ENCODE measurements at regions not wholly inside any gene's neighbourhood (a gene's known extent, or its start where the extent isn't known, plus 50 kb on each side); places are given as distances from the start of the nearest gene placed in this dataset.

DNA sequence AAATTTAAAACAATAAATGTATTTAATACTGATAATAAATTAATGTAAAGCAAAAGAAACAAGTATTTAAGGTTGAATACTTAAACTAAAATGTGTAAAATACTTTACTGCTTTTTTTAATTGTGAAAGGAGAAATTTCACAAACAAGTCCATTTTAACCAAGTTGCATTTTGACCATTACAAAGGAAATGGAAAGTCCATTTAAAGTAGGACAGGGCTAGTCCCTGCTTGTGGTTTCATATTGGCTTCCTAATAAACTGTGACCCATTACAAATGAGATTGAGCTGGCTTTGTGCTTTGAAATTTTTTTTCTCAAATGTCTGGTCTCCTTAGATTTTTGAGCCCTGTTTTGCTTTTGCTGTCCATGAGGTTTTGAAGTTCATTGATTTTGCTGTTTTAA is 527.6 kb downstream of the MAFB start:
- DNase-seq (ENCODE audit: low spot score), result no peak

- peak; percentile 67 for DNase-seq (ENCODE audit: low spot score)
Observed at GRCh38 chr20:40160097-40160550, 528.9 kb downstream of the MAFB start.

- DNase-seq (ENCODE audit: low spot score), result no peak
Observed at GRCh38 chr20:40159276-40159675, 529.8 kb downstream of the MAFB start.

GRCh38 chr20:40156600-40157317 is 532.3 kb downstream of the MAFB start:
- DNase-seq (ENCODE audit: low spot score), result no peak

DNA sequence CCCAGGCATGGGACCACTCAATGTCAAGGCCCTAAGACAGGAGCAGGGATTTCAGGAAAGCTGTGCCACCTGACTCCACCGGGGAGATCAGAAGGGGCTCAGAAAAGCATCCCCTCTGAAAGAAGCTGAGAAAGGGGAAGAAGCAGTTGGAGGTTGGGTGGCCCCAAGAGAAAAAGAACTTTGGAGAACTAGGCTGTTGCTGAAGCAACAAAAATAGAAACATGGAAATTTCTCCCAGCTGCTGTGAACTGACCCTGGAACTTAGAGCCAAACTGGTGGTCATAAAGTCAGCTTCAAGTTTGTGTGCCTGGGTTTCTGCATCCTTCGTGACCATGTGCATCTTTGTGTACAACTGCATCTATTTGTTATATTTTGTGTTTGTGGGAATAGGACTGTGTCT is 534.5 kb downstream of the MAFB start:
- no peak for DNase-seq (ENCODE audit: low spot score)

DNA sequence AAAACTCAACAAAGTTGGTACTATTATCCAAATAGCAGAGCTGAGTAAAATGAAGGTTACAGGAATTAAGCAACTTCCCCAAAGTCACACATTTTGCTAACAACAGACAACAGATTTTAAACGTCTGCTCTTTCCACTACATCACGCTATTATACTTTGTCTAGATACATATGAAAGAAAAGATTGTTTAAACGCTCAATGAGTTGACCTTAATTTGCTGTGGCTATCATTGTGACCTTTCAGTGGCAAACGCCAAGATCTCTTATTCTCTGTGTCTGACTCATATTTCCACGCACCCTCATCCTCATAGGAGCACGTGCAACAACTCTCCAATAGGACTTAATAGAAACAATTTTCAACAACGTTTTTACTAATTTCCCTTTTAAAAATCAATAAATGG is 540.1 kb downstream of the MAFB start:
- DNase-seq (ENCODE audit: low spot score), result no peak

GRCh38 chr20:40146071-40146470 is 543.0 kb downstream of the MAFB start:
- no peak for DNase-seq (ENCODE audit: low spot score)

GRCh38 chr20:40144581-40144980 is 544.5 kb downstream of the MAFB start:
- DNase-seq (ENCODE audit: low spot score), result no peak

GRCh38 chr20:40134176-40134575 is 554.9 kb downstream of the MAFB start:
- no peak for DNase-seq (ENCODE audit: low spot score)

- no peak for DNase-seq (ENCODE audit: low spot score)
Observed at GRCh38 chr20:40120827-40121226, 568.2 kb downstream of the MAFB start.

GRCh38 chr20:40111282-40111681 is 577.8 kb downstream of the MAFB start:
- DNase-seq (ENCODE audit: low spot score), result no peak

GRCh38 chr20:40110311-40110831 is 578.7 kb downstream of the MAFB start:
- no peak for DNase-seq (ENCODE audit: low spot score)

GRCh38 chr20:40109136-40109535 is 579.9 kb downstream of the MAFB start:
- DNase-seq (ENCODE audit: low spot score), result no peak

GRCh38 chr20:40108321-40108720 is 580.7 kb downstream of the MAFB start:
- no peak for DNase-seq (ENCODE audit: low spot score)

- no peak for DNase-seq (ENCODE audit: low spot score)
Observed at GRCh38 chr20:40104959-40105358, 584.1 kb downstream of the MAFB start.

DNA sequence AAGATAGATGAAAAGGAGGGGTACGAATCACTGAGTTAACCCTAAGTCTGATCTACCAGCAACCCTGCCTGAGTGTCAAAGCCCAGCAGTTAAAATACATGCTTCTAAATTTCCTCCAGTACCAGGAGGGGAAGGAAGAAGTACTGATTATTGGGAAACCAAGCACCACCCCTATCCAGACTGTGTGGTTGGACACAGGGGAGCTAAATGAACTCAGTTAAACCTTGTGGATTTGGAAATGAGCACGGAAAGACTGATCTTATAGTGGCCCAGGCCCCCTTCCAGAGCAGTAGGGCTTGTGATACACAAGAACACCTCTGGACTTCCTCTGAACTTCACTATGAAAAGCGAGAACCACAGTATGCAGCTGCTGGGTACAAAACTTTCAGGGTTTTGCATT is 585.6 kb downstream of the MAFB start:
- no peak for DNase-seq (ENCODE audit: low spot score)

DNA sequence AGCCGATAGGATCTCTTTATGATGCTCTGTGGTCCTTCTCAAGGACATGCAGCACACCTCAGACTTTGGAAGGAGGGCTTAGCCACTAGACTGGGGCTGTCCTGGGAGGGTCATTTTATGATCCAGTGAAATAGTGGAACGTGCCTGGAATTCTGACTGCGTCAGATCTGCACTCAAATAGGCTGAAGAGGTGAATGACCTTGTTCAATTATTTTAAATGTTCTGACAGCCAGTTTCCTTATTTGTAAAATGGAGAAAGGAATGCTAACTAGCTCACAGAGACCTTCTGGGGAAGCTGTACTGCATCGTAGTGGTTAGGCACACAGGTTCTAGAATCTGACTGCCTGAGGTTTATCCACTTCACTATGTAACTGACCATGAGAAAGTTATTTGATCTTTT is 587.5 kb downstream of the MAFB start:
- DNase-seq (ENCODE audit: low spot score), result no peak

GRCh38 chr20:40100261-40100660 is 588.8 kb downstream of the MAFB start:
- DNase-seq (ENCODE audit: low spot score), result no peak

DNA sequence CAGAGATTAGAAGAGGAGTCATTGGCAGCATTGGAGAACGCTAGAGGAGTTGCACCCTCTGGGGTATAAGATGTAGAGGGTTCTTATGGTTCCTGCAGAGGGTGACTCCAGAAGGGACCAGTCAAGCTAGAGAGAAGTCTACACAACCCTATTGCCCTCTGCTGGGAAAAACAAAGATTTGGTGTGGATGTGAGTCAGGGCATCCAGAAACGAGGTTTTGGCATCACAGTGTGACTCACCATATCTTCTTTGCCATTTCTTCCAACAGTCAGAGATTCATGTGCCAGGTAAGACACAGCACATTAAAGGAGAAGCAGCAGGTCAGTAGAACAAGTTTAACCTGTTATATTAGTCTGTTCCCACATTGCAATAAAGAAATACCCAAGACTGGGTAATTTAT is 598.8 kb downstream of the MAFB start:
- no peak for DNase-seq (ENCODE audit: low spot score)

DNA sequence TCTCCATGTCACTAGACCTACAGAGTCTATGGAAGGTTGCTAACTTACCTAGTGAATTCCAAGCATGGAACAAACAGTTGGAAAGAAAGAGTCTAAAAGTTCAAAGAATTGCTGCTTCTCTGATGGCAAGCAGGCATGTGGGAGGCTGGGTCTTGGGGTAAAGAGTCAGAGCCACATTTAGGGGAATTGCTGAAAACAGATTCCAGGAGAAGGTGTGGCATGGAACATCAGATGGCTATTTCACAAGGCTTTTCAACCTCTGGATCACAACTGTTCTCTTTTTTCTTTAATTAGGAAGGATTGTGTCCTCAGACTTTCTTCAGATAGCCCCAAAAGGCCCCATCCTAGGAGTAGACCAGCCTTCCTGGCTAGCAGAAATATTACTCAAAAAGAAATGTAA is 601.5 kb downstream of the MAFB start:
- DNase-seq (ENCODE audit: low spot score), result no peak

DNA sequence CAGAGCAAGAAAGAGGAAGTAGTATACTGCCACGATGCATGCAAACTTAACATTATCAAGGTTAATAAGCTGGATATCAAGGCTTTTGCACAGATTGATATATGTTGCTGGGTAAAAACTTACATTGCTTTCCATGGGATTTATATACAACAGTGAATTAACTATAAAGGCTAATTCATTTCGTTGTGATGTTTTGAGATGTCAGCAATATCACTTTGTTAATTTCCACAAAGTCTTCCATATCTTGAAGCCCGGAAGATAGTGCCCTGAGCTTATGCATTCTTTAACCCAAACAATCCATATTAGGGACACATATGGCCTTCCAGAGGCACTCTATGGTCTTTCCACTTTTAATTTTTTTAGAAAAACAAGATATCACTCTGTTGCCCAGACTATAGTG is 603.5 kb downstream of the MAFB start:
- DNase-seq (ENCODE audit: low spot score), result no peak

- no peak for DNase-seq (ENCODE audit: low spot score)
Observed at GRCh38 chr20:40082436-40082835, 606.6 kb downstream of the MAFB start.

GRCh38 chr20:40081653-40082052 is 607.4 kb downstream of the MAFB start:
- DNase-seq (ENCODE audit: low spot score), result no peak

DNA sequence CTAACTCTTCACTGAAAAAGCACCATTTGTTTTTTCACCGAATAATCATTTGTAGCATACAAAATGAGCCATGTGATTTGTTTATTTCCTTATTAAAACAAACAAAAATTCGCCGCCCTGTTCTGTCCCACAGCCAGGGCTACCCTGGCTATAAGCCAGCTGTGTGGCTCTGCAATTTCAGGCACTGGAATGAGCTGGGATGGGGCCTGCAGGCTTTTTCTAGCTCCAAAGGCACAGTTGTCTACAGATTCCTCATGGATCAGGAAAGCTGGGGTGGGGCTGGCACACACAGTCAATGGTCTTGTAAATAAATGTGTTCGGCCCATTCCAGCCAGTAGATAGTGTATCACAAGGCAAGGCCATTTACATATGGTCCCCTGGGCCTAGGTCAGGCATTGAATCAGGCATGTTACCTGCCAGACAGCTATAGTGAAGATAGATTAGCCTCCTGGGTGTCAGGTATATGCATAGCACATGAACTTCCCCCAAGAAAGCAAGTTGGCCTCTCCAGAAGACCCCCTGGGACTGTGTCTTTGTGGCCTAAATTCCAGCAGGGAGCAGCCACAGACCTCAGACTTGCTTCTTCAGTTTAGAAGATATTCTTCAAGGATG is 608.9 kb downstream of the MAFB start:
- DNase-seq (ENCODE audit: low spot score), result no peak

All from globus pallidus (tissue), 1 donor.